NCI-H345 treated with DMSO at 0.1 percent for 48 hours (cell line): ENCODE measurements at regions not wholly inside any gene's neighbourhood (a gene's known extent, or its start where the extent isn't known, plus 50 kb on each side); places are given as distances from the start of the nearest gene placed in this dataset.

Source experiments
- DNase-seq: peaks from one replicate; lab custom pipeline; 2025; ENCODE audit not compliant: unreplicated experiment; lab: John Stamatoyannopoulos, UW

DNA sequence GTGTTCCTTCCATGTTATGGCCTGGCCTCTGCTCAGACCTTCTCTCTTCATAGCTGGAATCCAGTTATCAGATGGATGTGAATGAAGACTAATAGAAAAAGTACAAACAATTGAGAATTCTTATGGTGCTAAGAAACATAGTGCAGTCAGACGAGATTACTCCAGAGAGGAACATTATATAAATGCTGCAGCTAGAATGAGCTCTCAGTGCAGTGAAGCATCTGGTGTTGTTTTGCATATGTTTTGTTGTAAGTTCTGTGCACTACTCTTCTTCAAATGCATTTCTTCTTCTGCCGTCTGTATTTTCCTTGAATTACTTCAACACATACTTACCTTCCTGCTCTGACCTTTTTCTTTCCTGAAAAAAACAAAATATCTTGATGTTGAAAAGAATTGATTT lies 602.4 kb upstream of the CDH18 start:
- no peak for DNase-seq

DNA sequence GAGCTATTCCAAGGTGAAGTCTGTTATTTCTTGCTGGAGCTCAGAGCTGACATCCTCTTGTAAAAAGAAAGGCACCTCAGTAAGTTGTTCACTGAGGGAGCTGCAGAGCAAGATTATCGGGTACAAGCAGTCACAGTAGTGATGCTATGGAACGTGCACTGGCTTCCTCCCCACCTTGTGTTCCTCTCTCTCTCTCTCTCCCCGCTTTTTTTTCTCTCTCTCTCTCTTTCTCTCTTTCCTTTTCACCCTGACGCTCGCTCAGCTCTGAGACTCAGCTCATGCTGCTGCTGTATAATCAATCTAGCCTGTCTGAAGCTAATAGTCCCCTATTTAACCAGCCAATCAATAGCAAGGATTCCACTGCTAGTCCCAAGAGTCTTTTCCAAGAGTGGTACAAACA lies 587.6 kb upstream of the CDH18 start:
- no peak for DNase-seq

DNA sequence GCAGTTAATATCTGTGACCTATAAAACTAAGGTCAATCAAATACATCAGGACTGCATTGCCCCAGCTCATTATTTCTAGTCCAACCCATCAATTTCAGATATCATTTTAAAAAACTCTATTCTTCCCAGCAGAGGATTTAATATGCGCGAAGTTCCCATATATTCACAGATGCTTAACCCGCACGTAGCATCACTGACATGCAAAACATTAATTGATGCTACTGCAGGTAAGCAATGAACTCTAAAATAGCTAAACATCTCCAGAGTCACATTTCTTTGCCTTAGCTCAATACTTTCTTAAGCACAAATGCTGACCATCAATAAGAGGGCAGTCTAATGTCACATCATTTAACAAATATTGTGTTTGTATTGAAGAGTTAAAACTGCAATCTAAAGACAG lies 586.6 kb upstream of the CDH18 start:
- DNase-seq: no peak

DNA sequence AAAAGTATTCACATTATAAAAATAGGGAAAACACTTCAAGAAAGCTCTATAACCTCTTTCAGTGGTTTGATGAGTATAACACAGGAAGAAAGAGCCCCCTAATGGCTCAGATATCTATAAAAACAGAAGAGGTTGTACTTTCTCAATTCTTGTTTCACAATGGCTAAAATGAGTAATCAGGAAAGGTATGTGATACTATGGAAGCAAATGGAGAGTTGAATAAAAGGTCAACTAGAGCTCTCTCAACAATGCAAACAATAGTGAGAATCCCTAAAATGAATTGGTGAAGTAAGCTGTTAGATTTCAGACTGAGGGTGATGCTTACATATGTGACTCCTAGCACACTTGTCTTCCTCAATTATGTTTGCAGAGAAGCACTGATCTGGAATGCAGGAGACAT lies 584.6 kb upstream of the CDH18 start:
- no peak for DNase-seq

DNA sequence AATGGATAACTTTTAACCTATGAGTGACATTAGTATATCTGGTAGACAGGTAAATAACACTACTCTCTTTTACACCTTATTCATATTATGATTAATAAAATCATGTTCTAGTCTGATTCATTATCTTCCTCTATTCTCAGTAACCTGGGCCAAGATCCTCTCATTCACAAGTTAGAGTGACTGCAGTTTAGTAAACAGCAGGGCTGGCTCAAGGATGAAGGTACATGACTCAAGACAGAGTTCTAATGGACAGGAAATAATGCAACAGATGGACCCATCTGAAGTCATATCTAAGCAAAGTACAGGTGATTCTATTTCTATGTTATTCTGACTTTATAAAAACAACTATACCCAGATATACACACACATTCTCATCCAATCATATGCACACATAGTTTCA lies 582.5 kb upstream of the CDH18 start:
- no peak for DNase-seq

DNA sequence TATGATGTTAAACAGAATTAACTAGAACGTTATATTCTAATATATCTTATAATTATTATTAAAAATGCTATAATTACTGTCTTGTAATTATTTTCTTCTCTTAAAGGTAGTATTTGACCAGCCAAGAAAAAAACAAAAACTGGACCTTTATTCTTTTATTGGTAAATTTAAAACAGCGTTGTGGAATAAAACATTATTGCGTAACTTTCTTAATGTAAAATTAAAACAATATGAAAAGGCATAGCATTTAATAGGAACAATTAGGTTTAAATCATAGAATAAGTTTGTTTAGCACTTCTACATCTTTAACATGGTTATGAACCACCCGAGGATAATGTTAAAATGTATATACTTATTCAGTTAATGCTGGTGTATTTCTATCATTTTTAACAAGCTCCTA lies 574.5 kb upstream of the CDH18 start:
- no peak for DNase-seq

DNA sequence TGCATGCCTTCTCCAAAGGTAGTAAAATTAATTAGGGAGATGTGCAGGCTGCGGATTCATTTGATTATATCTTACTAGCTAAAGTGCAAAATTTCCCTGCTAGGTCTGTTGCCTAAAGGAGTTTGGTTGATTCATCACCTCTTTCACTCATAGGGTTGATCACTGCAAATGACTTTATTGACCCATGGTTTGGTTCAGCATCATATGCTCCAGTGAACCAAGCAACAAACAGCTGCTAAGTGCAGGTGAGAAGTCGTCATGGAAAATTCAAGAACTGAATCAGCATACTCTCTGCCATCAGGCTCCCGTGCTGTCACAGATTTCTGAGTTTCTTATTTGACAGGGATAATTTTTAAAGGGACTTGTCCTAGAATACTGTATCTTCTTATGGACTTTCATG lies 571.8 kb upstream of the CDH18 start:
- DNase-seq: no peak

DNA sequence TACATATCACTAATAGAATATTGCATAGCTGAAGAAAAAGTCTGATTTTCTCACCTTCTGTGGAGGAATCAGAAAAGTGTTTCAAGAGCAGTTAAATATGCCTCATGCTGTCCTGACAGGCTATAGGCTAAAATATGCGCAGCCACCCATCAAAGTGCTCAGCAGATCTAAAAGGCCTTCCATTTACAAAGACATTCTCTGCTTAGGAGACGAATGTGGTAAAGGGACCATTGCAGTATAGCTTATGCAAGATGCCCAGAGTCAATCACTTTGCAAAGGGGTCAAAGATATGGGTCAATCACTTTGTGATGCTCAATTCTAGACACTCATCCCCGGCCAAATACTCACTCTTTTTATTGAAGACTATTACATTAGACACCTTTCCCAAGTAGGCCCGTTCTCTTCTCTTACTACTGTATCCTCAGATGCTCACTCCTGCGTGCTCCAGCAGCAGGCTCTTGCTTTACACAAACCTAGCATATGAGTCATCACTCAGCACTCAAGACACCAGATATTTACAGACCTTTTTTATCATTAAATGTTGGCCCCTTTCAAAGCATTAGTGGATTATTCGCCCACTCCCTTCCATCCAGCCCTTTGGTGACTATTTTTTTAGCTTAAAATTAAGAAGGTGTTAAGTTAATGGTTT lies 568.2 kb upstream of the CDH18 start:
- DNase-seq: no peak

DNA sequence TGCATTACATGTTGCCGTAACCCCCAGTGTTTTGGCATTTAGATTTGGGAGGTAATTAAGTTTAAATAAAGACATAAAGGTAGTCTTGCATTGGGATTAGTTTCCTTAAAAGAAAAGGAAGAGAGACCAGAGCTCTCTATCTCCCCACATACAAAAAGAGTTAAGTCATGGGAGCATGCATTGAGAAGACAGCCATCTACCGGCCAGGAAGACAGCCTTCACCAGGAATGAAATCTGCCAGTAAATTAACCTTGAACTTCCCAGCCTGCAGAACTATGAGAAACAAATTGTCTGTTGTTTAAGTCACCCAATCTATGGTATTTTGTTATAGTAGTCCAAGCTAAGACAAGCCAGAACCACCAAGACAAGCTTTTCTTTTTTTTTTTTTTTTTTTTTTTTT lies 567.0 kb upstream of the CDH18 start:
- DNase-seq: no peak

DNA sequence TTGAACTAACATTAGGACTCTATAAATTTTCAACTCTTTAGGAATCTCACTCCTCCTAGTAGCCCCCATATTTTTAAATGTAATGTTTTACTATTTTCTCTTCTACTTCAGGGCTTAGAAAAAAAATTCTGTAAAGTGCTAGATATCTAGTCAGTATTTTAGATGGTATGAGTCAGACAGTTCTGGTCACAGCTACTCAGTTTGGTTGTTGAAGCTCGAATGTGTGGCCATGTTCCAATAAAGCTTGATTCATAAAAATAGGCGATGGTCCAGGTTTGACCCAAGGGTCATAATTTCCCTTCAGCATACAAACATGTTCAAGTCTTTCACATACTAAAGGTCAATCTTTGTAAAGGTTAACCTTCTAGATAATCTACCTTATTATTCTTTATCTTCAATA lies 566.0 kb upstream of the CDH18 start:
- no peak for DNase-seq

DNA sequence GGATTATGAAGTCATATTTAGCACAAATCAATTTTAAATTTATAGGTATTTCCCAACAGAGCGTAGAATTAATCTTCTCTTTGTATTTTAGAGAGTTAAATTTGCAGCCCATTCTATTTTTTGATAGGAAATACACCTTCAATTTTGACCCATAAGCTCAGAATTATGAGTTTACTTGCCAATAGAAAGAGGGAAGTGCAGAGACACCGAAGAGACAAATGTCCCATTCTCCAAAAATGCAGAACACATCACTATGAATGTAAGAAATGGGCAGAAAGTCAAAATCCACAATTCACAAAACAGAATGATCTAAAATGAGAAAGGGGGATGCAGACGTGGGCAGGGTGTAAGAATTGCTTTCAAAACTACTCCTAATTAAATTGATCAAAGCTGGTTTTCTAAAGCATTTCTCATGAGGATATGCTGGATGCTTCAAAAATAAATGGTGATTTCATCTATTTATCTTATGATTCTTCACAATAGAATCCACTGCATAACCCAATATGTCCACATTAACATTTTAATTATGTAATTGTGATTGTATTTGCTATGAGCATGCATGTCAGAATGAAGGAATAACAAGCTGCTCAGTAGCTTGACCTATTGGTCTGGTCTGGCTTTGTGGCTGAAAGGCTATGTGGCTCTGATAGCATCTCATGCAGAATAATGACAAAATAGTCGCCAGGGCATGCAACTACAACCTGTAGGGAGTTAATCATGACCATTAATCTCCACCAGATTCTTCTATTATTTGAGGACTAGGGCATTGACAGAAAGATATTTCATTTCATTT lies 550.1 kb upstream of the CDH18 start:
- DNase-seq: no peak

DNA sequence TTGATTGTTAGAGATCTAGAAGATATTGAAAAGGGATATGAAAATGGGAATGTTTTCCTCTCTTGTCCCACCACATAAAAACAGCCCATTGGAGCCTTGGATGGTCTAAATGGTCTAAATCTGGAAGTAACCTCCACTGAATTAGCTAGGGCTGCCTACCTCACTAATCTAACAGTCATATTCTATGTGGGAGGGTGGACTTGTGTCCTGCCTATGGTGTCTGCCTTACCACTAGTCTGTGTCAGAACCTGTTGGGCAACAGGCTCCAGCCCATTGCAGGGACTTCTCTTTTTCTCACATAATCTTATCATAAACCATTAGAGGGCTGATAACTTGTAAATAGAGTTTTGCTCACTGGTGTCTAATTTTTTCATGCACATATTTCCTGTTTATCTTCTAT lies 548.8 kb upstream of the CDH18 start:
- no peak for DNase-seq

DNA sequence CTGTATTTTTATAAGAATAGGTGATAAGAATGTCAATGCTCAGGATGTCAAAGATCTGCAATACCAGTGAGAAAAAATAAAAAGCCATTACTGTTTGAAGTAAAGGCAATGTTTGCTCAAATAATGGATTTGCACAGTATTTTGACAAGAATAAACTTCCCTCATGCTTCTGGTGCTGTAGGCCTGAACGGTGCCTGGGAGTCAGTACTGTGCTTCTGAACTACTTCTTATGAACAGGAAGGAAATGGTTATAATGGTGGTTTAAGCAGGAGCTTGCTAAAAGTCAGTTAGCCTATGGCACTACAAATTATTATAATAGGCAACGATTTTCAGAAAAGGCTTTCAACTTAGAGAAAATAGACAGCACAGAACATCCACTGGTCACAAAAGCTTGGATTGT lies 548.3 kb upstream of the CDH18 start:
- no peak for DNase-seq

DNA sequence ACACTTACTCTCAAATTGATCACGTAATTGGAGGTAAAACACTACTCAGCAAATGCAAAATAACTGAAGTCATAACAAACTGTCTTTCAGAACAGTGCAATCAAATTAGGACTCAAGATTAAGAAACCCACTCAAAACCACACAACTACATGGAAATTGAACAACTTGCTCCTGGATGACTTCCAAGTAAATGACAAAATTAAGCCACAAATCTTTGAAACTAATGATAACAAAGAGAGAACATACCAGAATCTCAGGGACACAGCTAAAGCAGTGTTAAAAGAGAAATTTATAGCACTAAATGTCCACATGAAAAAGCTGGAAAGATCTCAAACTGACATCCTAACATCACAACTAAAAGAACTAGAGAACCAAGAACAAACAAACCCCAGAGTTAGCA lies 540.5 kb upstream of the CDH18 start:
- no peak for DNase-seq

DNA sequence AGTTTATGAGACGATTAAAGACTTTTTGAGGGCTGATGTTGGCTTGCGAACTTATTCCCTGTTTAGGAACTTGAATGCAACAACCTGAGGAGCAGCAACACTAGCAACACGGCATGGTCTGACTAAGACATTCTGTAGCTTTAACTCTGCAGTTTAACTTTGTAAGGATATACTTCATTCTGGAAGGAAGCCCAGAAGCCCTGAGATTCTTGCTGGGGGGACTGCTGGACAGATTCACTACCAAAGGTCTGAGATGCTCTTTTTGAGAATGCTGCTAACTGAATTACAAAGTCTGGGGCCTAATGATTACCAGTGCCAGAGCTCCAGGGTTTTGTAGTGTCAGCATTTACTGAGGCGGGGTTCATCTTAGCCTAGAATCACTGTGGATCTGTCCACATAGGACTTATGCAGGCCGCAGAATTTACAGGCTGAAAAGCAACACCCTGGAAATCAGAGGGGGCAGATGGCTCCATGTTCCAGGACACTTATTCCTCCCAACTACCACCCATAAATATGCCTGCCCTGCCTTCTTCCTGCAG lies 537.1 kb upstream of the CDH18 start:
- DNase-seq: no peak

DNA sequence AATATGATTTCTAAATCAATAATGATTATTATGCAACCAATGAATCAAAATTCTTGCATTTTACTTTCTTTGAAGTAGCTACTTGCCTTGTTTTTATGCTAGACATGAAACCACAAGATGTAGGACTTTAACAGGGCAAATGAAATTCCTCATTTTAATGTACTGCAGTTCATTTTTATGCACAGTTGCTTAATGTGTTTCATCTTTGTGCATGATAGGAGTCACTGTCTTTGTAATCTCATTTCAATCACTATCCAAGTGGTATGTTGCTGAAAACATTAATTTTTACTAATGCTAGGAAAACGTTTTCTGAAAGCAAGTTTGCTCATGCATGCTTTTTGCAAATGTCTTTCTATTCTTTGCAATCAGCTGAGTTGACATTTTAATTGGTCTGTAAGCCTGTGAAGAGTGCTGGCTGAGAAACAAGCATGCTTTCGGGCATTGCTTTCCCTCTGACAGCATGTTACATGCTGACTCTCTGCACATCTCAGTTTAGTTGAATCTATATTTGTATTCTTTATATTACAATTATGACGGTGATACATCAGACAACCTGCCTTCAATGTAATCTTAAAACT lies 535.0 kb upstream of the CDH18 start:
- no peak for DNase-seq

DNA sequence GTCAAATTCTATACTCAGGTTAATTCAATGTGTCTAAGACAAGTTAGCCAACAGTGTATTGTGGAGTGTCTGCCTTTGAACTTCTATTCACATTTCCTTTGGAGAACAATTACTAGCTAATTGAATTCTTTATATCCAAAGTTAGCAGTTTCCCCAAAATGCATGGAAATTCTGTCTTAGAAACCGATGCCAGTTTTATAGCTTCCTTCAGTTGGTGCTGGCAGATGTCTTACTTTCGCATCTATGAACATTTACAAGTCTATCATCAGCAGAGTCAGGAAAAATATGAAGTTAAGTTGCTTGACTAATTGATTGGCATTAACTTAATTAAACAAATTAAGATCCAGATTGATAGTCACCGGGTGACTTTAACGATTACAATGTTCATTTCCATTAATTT lies 527.6 kb upstream of the CDH18 start:
- no peak for DNase-seq

DNA sequence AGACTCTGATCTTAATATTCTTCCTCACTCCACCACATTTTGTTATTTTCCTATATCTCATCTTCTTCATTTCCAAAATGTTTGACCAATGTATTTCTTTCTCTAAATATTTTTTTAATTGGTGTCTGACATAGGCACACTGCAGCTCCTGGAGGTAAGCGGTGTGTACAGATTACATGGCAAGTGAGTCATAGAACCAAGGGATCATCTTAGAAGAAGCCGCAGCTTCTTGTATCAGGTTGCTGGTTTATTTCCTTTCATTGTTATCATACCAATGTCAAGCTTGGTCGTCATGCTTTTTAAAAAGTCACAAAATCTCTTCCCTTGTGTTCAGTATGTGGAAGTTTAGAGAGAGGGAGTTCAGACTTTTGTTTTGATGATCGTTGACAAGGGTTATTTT lies 526.1 kb upstream of the CDH18 start:
- no peak for DNase-seq

DNA sequence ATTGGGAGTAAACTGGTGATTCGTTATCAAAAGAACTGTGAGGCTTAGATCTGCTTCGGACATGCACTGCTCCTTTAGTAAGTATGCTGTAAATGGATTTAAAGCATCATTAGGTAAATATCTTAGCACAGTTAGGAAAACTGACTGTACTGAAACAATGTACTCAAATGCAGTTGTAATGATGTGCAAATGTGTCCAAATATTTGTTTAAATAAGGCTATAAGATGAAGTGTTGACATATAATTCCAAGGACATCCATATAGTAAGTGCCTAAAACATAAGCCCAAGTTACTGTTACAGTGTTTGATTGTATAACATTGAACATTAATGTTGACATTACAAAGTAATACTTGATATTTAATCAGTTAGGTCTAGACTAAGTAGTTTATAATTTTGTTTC lies 512.5 kb upstream of the CDH18 start:
- DNase-seq: no peak

DNA sequence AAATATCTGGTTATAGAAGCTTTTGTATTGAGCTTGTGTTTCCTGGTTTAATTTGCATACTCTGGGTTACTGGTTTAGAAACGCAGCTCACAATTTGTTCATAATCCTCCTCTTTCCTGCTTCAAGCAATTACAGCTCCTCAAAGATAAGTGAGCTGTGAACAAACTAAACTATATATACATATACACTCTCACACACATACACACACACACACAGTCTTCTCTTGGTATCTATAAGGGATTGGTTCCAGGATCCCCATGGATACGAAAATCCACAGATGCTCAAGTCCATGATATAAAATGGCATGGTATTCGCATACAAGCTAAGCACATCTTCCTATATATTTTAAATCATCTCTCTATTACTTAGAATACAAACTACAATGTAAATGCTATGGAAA lies 510.9 kb upstream of the CDH18 start:
- DNase-seq: no peak

DNA sequence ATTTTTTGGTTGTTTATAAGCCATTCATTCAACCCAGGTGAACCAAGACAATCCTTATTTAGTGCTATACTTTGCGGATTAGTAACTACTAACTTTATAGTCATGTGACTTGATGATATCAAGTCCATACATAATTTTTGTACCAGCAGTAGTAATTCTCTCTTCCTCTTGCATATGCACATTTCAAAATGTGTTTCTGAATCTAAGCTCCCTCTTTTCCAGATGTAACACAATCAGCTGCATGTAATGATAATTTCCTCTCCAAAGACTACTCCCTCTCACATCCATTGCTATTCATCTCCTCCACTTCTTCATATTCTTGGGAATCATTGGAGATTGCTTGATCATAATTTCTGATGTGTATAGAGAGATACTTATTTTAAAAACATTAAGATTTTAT lies 510.1 kb upstream of the CDH18 start:
- DNase-seq: no peak

DNA sequence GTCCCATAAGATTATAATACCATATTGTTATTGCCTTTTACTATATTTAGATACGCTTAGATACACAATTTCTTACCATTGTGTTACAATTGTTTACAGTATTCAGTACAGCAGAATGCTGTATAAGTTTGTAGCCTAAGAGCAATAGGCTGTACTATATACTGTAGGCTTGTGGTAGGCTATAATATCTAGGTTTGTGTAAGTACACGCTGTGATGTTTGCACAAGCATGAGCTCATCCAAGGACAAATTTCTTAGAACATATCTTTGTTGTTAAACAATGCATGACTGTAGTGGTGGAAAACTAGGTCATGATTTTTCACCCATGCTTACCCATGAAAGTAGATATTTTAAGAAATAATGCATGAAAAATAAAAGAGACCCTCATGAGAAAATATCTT lies 509.4 kb upstream of the CDH18 start:
- DNase-seq: no peak
